DND-41 (cell line): ENCODE measurements at regions not wholly inside any gene's neighbourhood (a gene's known extent, or its start where the extent isn't known, plus 50 kb on each side); places are given as distances from the start of the nearest gene placed in this dataset.

Experiments used
- ATAC-seq: fragments of 200-7000 bp; cut with Tn5 transposase; 3 replicates; pipeline ENCODE4 v1.9.1; 2021; ENCODE audit warnings: low read depth; ENCODE audit not compliant: insufficient read depth
- DNase-seq: peaks from one replicate; pipeline ENCODE4 v3.0.0-alpha.2; 2020
- H2AFZ ChIP-seq: 2 replicates; pipeline ENCODE4 v1.6.0; 2012; ENCODE audit warnings: low read depth, low read length
- H3K27ac ChIP-seq: 2 replicates; pipeline ENCODE4 v1.5.1; 2012; ENCODE audit warnings: low read length, inconsistent platforms
- H3K27me3 ChIP-seq: fragments of 200-600 bp; sonication (generic); 2 replicates; pipeline ENCODE4 v1.6.0; 2012; ENCODE audit warnings: low read length, mild to moderate bottlenecking, inconsistent platforms; ENCODE audit not compliant: insufficient read depth, poor library complexity
- H3K36me3 ChIP-seq: 2 replicates; pipeline ENCODE4 v1.5.1; 2012; ENCODE audit warnings: low read length, inconsistent platforms; ENCODE audit not compliant: insufficient read depth
- H3K4me1 ChIP-seq: 2 replicates; pipeline ENCODE4 v1.5.1; 2012; ENCODE audit warnings: mild to moderate bottlenecking, low read length; ENCODE audit not compliant: insufficient read depth
- H3K4me2 ChIP-seq: 2 replicates; pipeline ENCODE4 v1.6.0; 2012; ENCODE audit warnings: mild to moderate bottlenecking, moderate library complexity, low read length, inconsistent platforms; ENCODE audit not compliant: insufficient read depth
- H3K4me3 ChIP-seq, 2 experiments: fragments of 200-600 bp in 1 of 2; shearing (Covaris generic) in 1 of 2; 2 replicates each; pipeline ENCODE4 v1.5.1; 2012 to 2016; ENCODE audit warnings: inconsistent platforms in 2 of 2, low read length in 2 of 2, mild to moderate bottlenecking in 2 of 2, low read depth in 1 of 2, moderate library complexity in 1 of 2
- H3K79me2 ChIP-seq: 2 replicates; pipeline ENCODE4 v1.6.0; 2012; ENCODE audit warnings: low read length, inconsistent platforms; ENCODE audit not compliant: insufficient read depth
- H3K9ac ChIP-seq: 2 replicates; pipeline ENCODE4 v1.6.0; 2012; ENCODE audit warnings: low read depth, mild to moderate bottlenecking, inconsistent platforms, low read length, moderate library complexity
- H3K9me3 ChIP-seq: 2 replicates; pipeline ENCODE4 v1.5.1; 2012; ENCODE audit warnings: low read length, moderate library complexity, mild to moderate bottlenecking, inconsistent platforms; ENCODE audit not compliant: insufficient read depth, severe bottlenecking
- H4K20me1 ChIP-seq: 2 replicates; pipeline ENCODE4 v1.6.0; 2012; ENCODE audit warnings: low read length; ENCODE audit not compliant: insufficient read depth
- EZH2 ChIP-seq: IDR thresholded peaks from 3 replicates; pipeline ENCODE4 v1.6.1; 2012; ENCODE audit warnings: borderline replicate concordance, low read depth, mild to moderate bottlenecking, moderate library complexity, low read length, inconsistent platforms; ENCODE audit not compliant: severe bottlenecking
- TF ChIP-seq, protein P1 (sequence below): IDR thresholded peaks from 2 replicates; pipeline ENCODE4 v1.5.1; 2012; ENCODE audit warnings: borderline replicate concordance, low read length, moderate library complexity, mild to moderate bottlenecking; ENCODE audit not compliant: poor library complexity, severe bottlenecking; ENCODE audit errors: extremely low read depth

DNA sequence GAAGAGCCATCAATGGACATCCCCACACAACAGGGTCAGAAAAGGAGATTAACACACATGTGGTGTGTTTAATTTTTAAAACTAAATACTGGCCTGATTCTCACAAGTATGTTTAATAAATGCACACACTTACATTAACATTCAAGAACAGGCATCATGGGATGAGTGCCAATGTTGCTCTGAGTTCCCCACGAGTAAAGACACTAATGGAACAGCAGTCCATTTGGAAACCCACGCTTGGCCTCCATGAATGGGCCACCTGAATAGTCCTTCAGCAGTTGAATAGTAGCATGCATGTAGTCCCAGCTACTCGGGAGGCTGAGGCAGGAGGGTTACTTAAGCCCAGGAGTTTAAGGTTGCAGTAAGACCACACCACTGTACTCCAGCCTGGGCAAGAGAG is 195.2 kb upstream of the IPO5 start:
- no peaks in the 10 kb centered on the region for H3K36me3 ChIP-seq
- H3K4me1 ChIP-seq = no peaks in the 10 kb centered on the region
- H3K9ac ChIP-seq = no peak overlapping the region
- DNase-seq = no peak
- no peak overlapping the region for H2AFZ ChIP-seq
- H3K27me3 ChIP-seq = no peaks in the 10 kb centered on the region
- no peak for ATAC-seq
- H3K4me3 ChIP-seq = no peak overlapping the region
- H3K79me2 ChIP-seq = no peaks in the 10 kb centered on the region
- TF ChIP-seq, protein P1, sequence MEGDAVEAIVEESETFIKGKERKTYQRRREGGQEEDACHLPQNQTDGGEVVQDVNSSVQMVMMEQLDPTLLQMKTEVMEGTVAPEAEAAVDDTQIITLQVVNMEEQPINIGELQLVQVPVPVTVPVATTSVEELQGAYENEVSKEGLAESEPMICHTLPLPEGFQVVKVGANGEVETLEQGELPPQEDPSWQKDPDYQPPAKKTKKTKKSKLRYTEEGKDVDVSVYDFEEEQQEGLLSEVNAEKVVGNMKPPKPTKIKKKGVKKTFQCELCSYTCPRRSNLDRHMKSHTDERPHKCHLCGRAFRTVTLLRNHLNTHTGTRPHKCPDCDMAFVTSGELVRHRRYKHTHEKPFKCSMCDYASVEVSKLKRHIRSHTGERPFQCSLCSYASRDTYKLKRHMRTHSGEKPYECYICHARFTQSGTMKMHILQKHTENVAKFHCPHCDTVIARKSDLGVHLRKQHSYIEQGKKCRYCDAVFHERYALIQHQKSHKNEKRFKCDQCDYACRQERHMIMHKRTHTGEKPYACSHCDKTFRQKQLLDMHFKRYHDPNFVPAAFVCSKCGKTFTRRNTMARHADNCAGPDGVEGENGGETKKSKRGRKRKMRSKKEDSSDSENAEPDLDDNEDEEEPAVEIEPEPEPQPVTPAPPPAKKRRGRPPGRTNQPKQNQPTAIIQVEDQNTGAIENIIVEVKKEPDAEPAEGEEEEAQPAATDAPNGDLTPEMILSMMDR = no peak
- TF ChIP-seq EZH2 = no peak
- H3K9me3 ChIP-seq = no peaks in the 10 kb centered on the region
- H3K27ac ChIP-seq = no peak overlapping the region
- no peaks in the 10 kb centered on the region for H4K20me1 ChIP-seq
- H3K4me2 ChIP-seq = no peak overlapping the region

DNA sequence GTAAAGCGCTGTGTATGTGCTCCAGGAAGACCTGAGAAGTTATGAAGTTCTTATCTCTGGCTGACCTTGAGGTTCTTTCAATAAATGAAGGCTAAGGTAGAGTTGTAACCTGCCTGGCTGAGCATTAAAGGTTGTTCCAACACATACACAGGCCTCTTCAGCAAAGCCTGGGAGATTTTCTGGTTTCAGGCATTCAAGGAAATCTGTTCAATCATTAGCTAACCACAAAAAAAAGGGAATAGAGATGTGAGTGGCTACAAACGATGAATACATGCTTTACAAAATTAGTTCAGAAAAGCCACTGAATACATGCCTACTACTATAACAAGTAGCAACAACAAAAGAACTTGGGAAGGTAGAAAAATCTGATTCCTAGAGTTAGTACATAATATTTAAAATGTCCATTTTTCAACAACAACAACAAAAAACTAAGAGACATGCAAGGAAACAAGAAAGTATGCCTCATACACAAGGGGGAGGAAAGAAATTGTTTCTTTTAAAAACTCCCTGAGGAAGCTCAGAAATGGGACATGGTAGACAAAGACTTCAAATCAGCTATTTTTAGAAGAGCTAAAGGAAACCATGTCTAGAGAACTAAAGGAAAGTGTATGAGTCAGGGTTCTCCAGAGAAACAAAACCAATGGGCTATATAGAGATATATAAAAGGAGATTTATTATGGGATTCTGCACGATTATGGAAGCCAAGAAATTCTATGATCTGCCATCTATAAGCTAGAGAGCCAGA is 191.5 kb upstream of the IPO5 start:
- ATAC-seq (no peak), DNase-seq (no peak)
- no peaks in the 10 kb centered on the region for H3K79me2 ChIP-seq
- H3K9me3 ChIP-seq = no peaks in the 10 kb centered on the region
- H4K20me1 ChIP-seq = no peaks in the 10 kb centered on the region
- H3K27ac ChIP-seq = no peak overlapping the region
- H3K4me1 ChIP-seq = no peaks in the 10 kb centered on the region
- H3K4me2 ChIP-seq = no peak overlapping the region
- H3K9ac ChIP-seq = no peak overlapping the region
- TF ChIP-seq EZH2 = no peak
- TF ChIP-seq, protein P1 = no peak
- no peaks in the 10 kb centered on the region for H3K27me3 ChIP-seq
- no peak overlapping the region for H2AFZ ChIP-seq
- H3K36me3 ChIP-seq = no peaks in the 10 kb centered on the region
- H3K4me3 ChIP-seq = no peak overlapping the region

DNA sequence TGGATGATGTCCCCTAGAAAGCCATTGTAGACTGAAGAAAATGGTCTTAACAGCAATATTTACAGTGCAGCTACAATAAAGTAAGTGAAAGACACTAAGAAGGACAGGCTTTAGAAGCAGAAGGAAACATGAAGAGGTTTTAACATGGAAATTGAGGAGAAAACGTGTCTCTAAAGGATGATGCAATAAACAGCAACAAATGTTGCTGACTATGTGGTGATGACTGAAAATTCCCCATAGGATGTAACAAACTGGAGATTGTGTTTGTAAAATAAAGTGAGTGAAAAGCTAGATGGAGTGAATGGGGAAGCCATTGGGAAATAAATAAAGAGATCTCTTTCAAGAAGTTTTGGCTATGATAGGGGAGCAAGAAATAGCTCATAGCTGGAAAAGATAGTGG is 186.7 kb upstream of the IPO5 start:
- H3K4me2 ChIP-seq = no peak overlapping the region

More for the DNA sequence above, 186.7 kb upstream of the IPO5 start:
- no peaks in the 10 kb centered on the region for H4K20me1 ChIP-seq
- H3K4me3 ChIP-seq = no peak overlapping the region
- no peak overlapping the region for H3K9ac ChIP-seq
- H3K4me1 ChIP-seq = no peaks in the 10 kb centered on the region
- H3K27me3 ChIP-seq = no peaks in the 10 kb centered on the region
- DNase-seq = no peak
- no peak overlapping the region for H2AFZ ChIP-seq
- ATAC-seq = no peak
- H3K27ac ChIP-seq = no peak overlapping the region
- no peaks in the 10 kb centered on the region for H3K79me2 ChIP-seq
- no peaks in the 10 kb centered on the region for H3K36me3 ChIP-seq
- TF ChIP-seq, protein P1 = no peak
- no peak for TF ChIP-seq EZH2
- no peaks in the 10 kb centered on the region for H3K9me3 ChIP-seq
